Mammary epithelial cell (primary cell): ENCODE measurements at regions not wholly inside any gene's neighbourhood (a gene's known extent, or its start where the extent isn't known, plus 50 kb on each side); places are given as distances from the start of the nearest gene placed in this dataset.

Experiments
- CTCF ChIP-seq, 2 donors: IDR thresholded peaks in 1 of 2; conservative IDR thresholded peaks in 1 of 2; 2 replicates each; pipeline ENCODE4 v1.5.1; 2011 to 2012; ENCODE audit warnings: inconsistent platforms in 2 of 2, low read length in 2 of 2, mild to moderate bottlenecking in 2 of 2, control low read depth in 1 of 2, low read depth in 1 of 2; ENCODE audit not compliant: insufficient read depth in 1 of 2; ENCODE audit errors: extremely low read depth in 1 of 2
- EZH2 ChIP-seq: IDR thresholded peaks from 2 replicates; pipeline ENCODE4 v1.6.1; 2012; ENCODE audit warnings: low read length, inconsistent platforms, borderline replicate concordance

GRCh38 chrX:137479386-137479785 lies 86.5 kb upstream of the ZIC3 start:
- TF ChIP-seq CTCF (conservative IDR thresholded peaks at IDR 0.05 in 1 of 2, IDR thresholded peaks at IDR 0.05 in 1 of 2; ENCODE audit: extremely low read depth in 1 of 2, insufficient read depth in 1 of 2, low read depth in 1 of 2, low read length in 2 of 2), result no peak
- no peak for TF ChIP-seq EZH2
